Pancreas (tissue), 10 donors: ENCODE measurements at regions not wholly inside any gene's neighbourhood (a gene's known extent, or its start where the extent isn't known, plus 50 kb on each side); places are given as distances from the start of the nearest gene placed in this dataset.

Source experiments
- ATAC-seq, 4 donors: fragments of 200-7000 bp; cut with Tn5 transposase; one replicate each; pipeline versions ENCODE4 v1.8.0 to v1.9.1; 2020; ENCODE audit warnings: mild to moderate bottlenecking in 4 of 4, moderate library complexity in 4 of 4
- DNase-seq, 6 donors: peaks; one replicate each; pipeline ENCODE4 v3.0.0-alpha.2; 2020
- FAIRE-seq: peaks from 2 replicates; lab custom pipeline; 2012; peaks lifted over from hg19 to GRCh38; lab: Jason Lieb, UNC
- H3K27ac ChIP-seq, 4 donors: fragments of 200-600 bp; sonication (generic); 1 replicate in 3 of 4; 2 replicates in 1 of 4; pipeline versions ENCODE4 v1.5.0 to v1.8.0; 2020
- H3K27me3 ChIP-seq, 4 donors: fragments of 200-600 bp; one replicate each; pipeline ENCODE4 v1.8.0; 2021
- H3K36me3 ChIP-seq, 3 donors: fragments of 200-600 bp; sonication (generic) in 1 of 3; one replicate each; pipeline versions ENCODE4 v1.5.0 to v1.8.0; 2020 to 2021
- H3K4me1 ChIP-seq, 3 donors: fragments of 200-600 bp; one replicate each; pipeline ENCODE4 v1.8.0; 2021
- H3K4me3 ChIP-seq, 4 donors: fragments of 200-600 bp; sonication (generic) in 2 of 4; one replicate each; pipeline versions ENCODE4 v1.5.0 to v1.8.0; 2020 to 2021
- H3K9me3 ChIP-seq, 4 donors: fragments of 200-600 bp; one replicate each; pipeline ENCODE4 v1.8.0; 2021
- CTCF ChIP-seq, 4 donors: fragments of 200-600 bp; sonication (generic) in 3 of 4; IDR thresholded peaks; one replicate each; pipeline versions ENCODE4 v1.5.0 to v1.8.0; 2021; ENCODE audit warnings: antibody characterized with exemption in 4 of 4
- WGBS, 2 donors: extraction: QIAGEN DNeasy Blood & Tissue Kit; methylation state at CpG; one replicate each; pipeline ENCODE4 v1.1.7; 2013; 5-methylcytosine and 5-hydroxymethylcytosine counted together
- intact Hi-C, 3 donors: fragments of 100-400 bp; cut with DNase I; formaldehyde crosslinking; loops; one replicate each; pipeline versions ENCODE4 v1.11.1 to v1.14.2; 2022
- donor health status: healthy with polysubstance abuse.
- donor health status: DM: no; HTN: no; CAD: no; lungs with moderate emphysema.
- donor health status: DM: no; HTN: no; CAD: no.
- donor health status: control.
- donor health status: control.
- donor health status: Bipolar disorder and iron deficiency.
- donor health status: DM: yes; HTN: yes; CAD: no.
- donor health status: DM: no; HTN: no; CAD: no.
- donor health status: DM: no; HTN: no; CAD: no.
- donor health status: DM: yes; HTN: yes; CAD: no.

- no peaks in the 10 kb centered on the region for H3K36me3 ChIP-seq
- 62 to 71% methylated on average over 5 of the region's 5 CpGs for WGBS, 2 donors
- FAIRE-seq (no peak), DNase-seq (no peak), ATAC-seq (no peak)
- no peak for TF ChIP-seq CTCF (IDR thresholded peaks at IDR 0.05)
- no peak overlapping the region for H3K27ac ChIP-seq
- no peaks in the 10 kb centered on the region for H3K4me1 ChIP-seq
- no peak overlapping the region for H3K4me3 ChIP-seq
- H3K27me3 ChIP-seq: no peaks in the 10 kb centered on the region
- intact Hi-C loops: no loop called here
- H3K9me3 ChIP-seq: no peaks in the 10 kb centered on the region
Measured at GRCh38 chr14:53515276-53515675, 362.2 kb upstream of the DDHD1 start.

GRCh38 chr14:53514197-53514596, 361.1 kb upstream of the DDHD1 start:
- H3K9me3 ChIP-seq: no peaks in the 10 kb centered on the region
- 81 to 86% methylated on average over 3 of the region's 3 CpGs for WGBS, 2 donors
- no peaks in the 10 kb centered on the region for H3K36me3 ChIP-seq
- H3K27me3 ChIP-seq: no peaks in the 10 kb centered on the region
- ATAC-seq: no peak
- TF ChIP-seq CTCF (IDR thresholded peaks at IDR 0.05): no peak
- intact Hi-C loops: no loop called here
- DNase-seq: no peak
- H3K4me1 ChIP-seq: no peaks in the 10 kb centered on the region
- no peak overlapping the region for H3K27ac ChIP-seq
- H3K4me3 ChIP-seq: no peak overlapping the region
- no peak for FAIRE-seq

- TF ChIP-seq CTCF (IDR thresholded peaks at IDR 0.05): no peak
- intact Hi-C loops: no loop called here
- no peak for ATAC-seq
- Histone ChIP-seq H3K36me3 (no peaks in the 10 kb centered on the region), H3K27me3 (no peaks in the 10 kb centered on the region), H3K4me1 (no peaks in the 10 kb centered on the region), H3K9me3 (no peaks in the 10 kb centered on the region), H3K27ac (no peak overlapping the region), H3K4me3 (no peak overlapping the region)
- FAIRE-seq: peak; percentile 76
- no peak for DNase-seq
Measured at GRCh38 chr14:53510281-53510912, 357.3 kb upstream of the DDHD1 start.

GRCh38 chr14:53509276-53510244, 356.4 kb upstream of the DDHD1 start:
- no peaks in the 10 kb centered on the region for H3K36me3 ChIP-seq
- TF ChIP-seq CTCF (IDR thresholded peaks at IDR 0.05): no peak
- FAIRE-seq (no peak), ATAC-seq (peak in 3 of 4 donors; percentile 59 to 80 (median 67)), DNase-seq (peak in 2 of 6 donors; percentile 6 to 20)
- H3K27me3 ChIP-seq: no peaks in the 10 kb centered on the region
- no peaks in the 10 kb centered on the region for H3K9me3 ChIP-seq
- 68 to 77% methylated on average over 11 of the region's 11 CpGs for WGBS, 2 donors
- H3K4me3 ChIP-seq: no peak overlapping the region
- H3K4me1 ChIP-seq: no peaks in the 10 kb centered on the region
- H3K27ac ChIP-seq: no peak overlapping the region
- intact Hi-C loops: no loop called here
